ENCODE measurements at regions not wholly inside any gene's neighbourhood (a gene's known extent, or its start where the extent isn't known, plus 50 kb on each side); places are given as distances from the start of the nearest gene placed in this dataset.

DNA sequence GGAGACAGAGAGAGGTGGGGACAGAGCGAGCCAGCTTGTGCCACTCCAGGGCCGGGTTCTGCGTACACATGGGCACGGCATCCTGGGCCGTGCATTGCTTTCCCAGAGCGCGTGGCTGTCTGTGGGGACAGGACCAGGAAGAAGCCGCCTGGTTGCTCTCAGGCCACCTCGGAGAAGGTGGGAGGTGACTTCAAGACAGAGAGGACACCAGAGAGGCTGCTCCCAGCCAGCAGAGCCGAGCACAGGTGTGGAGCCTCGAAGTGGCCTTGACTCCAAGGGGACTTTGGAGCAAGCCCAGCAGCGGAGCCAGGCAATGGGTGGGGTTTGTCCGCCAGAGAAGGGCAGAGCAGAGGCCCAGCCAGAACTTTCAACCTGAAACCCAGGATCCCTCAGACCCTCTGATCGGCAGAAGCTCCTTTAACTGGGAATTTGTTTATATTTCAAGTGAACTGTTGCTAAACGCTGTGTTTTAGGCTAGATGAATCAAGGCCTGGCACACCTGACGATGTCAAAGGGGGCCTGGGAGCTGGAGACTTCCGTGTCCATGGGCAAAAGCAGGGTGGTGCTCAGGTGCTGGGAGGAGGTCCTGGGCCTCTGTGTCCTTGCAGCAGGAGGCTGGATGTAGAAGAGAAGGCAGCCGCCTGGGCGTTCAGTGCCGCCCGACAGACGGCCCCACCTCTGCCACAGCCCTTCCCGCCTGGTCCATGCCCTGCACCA is 262.1 kb downstream of the DLL1 start:
- TF ChIP-seq CTCF (IDR thresholded peaks at IDR 0.05; ENCODE audit: borderline replicate concordance, extremely low read depth, low read length, poor library complexity, severe bottlenecking) (no peak), EZH2 (IDR thresholded peaks at IDR 0.05; ENCODE audit: borderline replicate concordance, low read depth, low read length, severe bottlenecking) (no peak)
- H3K27me3 ChIP-seq (ENCODE audit: insufficient read depth, low read length, poor library complexity): no peaks in the 10 kb centered on the region
- H3K4me2 ChIP-seq (ENCODE audit: insufficient read depth, low read length): no peak overlapping the region
- H3K9me3 ChIP-seq (ENCODE audit: insufficient read depth, low read length, severe bottlenecking): peaks cover 12% of the 10 kb centered on the region
- no peak for ATAC-seq (ENCODE audit: insufficient read depth, low read depth)
- H3K4me3 ChIP-seq (ENCODE audit: low read depth in 1 of 2, low read length in 2 of 2): no peak overlapping the region
- H2AFZ ChIP-seq (ENCODE audit: low read depth, low read length): no peak overlapping the region
- H3K4me1 ChIP-seq (ENCODE audit: insufficient read depth, low read length): no peaks in the 10 kb centered on the region
- no peak overlapping the region for H3K9ac ChIP-seq (ENCODE audit: low read depth, low read length)
- DNase-seq: no peak
- H3K36me3 ChIP-seq (ENCODE audit: insufficient read depth, low read length): no peaks in the 10 kb centered on the region
- no peak overlapping the region for H3K27ac ChIP-seq (ENCODE audit: low read length)
- no peaks in the 10 kb centered on the region for H3K79me2 ChIP-seq (ENCODE audit: insufficient read depth, low read length)
- H4K20me1 ChIP-seq (ENCODE audit: insufficient read depth, low read length): no peaks in the 10 kb centered on the region; the same call in 1 of the 2 replicates

GRCh38 chr6:170027647-170028043 is 263.2 kb downstream of the DLL1 start:
- Histone ChIP-seq H3K27ac (ENCODE audit: low read length) (no peak overlapping the region), H3K27me3 (ENCODE audit: insufficient read depth, low read length, poor library complexity) (no peaks in the 10 kb centered on the region), H3K79me2 (ENCODE audit: insufficient read depth, low read length) (no peaks in the 10 kb centered on the region), H3K9ac (ENCODE audit: low read depth, low read length) (no peak overlapping the region), H4K20me1 (ENCODE audit: insufficient read depth, low read length) (no peaks in the 10 kb centered on the region; the same call in 1 of the 2 replicates), H3K9me3 (ENCODE audit: insufficient read depth, low read length, severe bottlenecking) (peaks cover 1% of the 10 kb centered on the region), H3K4me2 (ENCODE audit: insufficient read depth, low read length) (no peak overlapping the region), H3K4me3 (ENCODE audit: low read depth in 1 of 2, low read length in 2 of 2) (no peak overlapping the region), H3K36me3 (ENCODE audit: insufficient read depth, low read length) (no peaks in the 10 kb centered on the region), H3K4me1 (ENCODE audit: insufficient read depth, low read length) (no peaks in the 10 kb centered on the region), H2AFZ (ENCODE audit: low read depth, low read length) (no peak overlapping the region)
- TF ChIP-seq EZH2 (IDR thresholded peaks at IDR 0.05; ENCODE audit: borderline replicate concordance, low read depth, low read length, severe bottlenecking) (no peak), CTCF (IDR thresholded peaks at IDR 0.05; ENCODE audit: borderline replicate concordance, extremely low read depth, low read length, poor library complexity, severe bottlenecking) (no peak)
- ATAC-seq (ENCODE audit: insufficient read depth, low read depth): no peak
- no peak for DNase-seq

GRCh38 chr6:170026751-170027646 is 263.9 kb downstream of the DLL1 start:
- Histone ChIP-seq H3K27me3 (ENCODE audit: insufficient read depth, low read length, poor library complexity) (no peaks in the 10 kb centered on the region), H3K4me2 (ENCODE audit: insufficient read depth, low read length) (no peak overlapping the region), H3K9ac (ENCODE audit: low read depth, low read length) (no peak overlapping the region), H3K4me1 (ENCODE audit: insufficient read depth, low read length) (no peaks in the 10 kb centered on the region), H3K9me3 (ENCODE audit: insufficient read depth, low read length, severe bottlenecking) (no peaks in the 10 kb centered on the region), H3K4me3 (ENCODE audit: low read depth in 1 of 2, low read length in 2 of 2) (no peak overlapping the region), H2AFZ (ENCODE audit: low read depth, low read length) (no peak overlapping the region), H3K36me3 (ENCODE audit: insufficient read depth, low read length) (no peaks in the 10 kb centered on the region), H3K79me2 (ENCODE audit: insufficient read depth, low read length) (no peaks in the 10 kb centered on the region), H4K20me1 (ENCODE audit: insufficient read depth, low read length) (no peaks in the 10 kb centered on the region; the same call in 1 of the 2 replicates), H3K27ac (ENCODE audit: low read length) (no peak overlapping the region)
- DNase-seq (no peak), ATAC-seq (ENCODE audit: insufficient read depth, low read depth) (no peak)
- TF ChIP-seq CTCF (IDR thresholded peaks at IDR 0.05; ENCODE audit: borderline replicate concordance, extremely low read depth, low read length, poor library complexity, severe bottlenecking) (no peak), EZH2 (IDR thresholded peaks at IDR 0.05; ENCODE audit: borderline replicate concordance, low read depth, low read length, severe bottlenecking) (no peak)

Data from DND-41 (cell line).